WTC11 (cell line): ENCODE measurements at regions not wholly inside any gene's neighbourhood (a gene's known extent, or its start where the extent isn't known, plus 50 kb on each side); places are given as distances from the start of the nearest gene placed in this dataset.
A peak's percentile ranks its signal among the peaks of the same experiment; 100 is the strongest.

Experiments
- ATAC-seq: fragments of 200-7000 bp; cut with Tn5 transposase; 2 replicates; pipeline ENCODE4 v1.10.0; 2021; ENCODE audit warnings: mild to moderate bottlenecking, moderate library complexity
- CTCF ChIA-PET: fragments of 300-600 bp; sonication (Branson Sonifier 250); formaldehyde crosslinking; loops from one replicate; lab custom pipeline; 2021; ENCODE audit warnings: antibody characterized with exemption; lab: Charles Lee
- POLR2A ChIA-PET: fragments of 350-600 bp; sonication (Branson Sonifier 250); formaldehyde crosslinking; loops from one replicate; lab custom pipeline; 2021; ENCODE audit warnings: antibody characterized with exemption; lab: Charles Lee
- DNase-seq: peaks from one replicate; pipeline ENCODE4 v3.0.0; 2021; ENCODE audit warnings: low spot score
- H3K27ac Mint-ChIP-seq: 2 replicates; pipeline ENCODE4 v1.8.0; 2021; ENCODE audit warnings: mixed read lengths
- H3K27me3 Mint-ChIP-seq: 2 replicates; pipeline ENCODE4 v1.8.0; 2021; ENCODE audit warnings: low read depth, mild to moderate bottlenecking, moderate library complexity, mixed read lengths
- H3K36me3 Mint-ChIP-seq: 2 replicates; pipeline ENCODE4 v1.8.0; 2021; ENCODE audit warnings: mixed read lengths
- H3K4me1 Mint-ChIP-seq: 2 replicates; pipeline ENCODE4 v1.8.0; 2022; ENCODE audit warnings: mixed read lengths
- H3K4me3 Mint-ChIP-seq: 2 replicates; pipeline ENCODE4 v1.8.0; 2021; ENCODE audit warnings: mild to moderate bottlenecking, moderate library complexity, mixed read lengths
- H3K9me3 Mint-ChIP-seq: 2 replicates; pipeline ENCODE4 v1.8.0; 2021; ENCODE audit warnings: mixed read lengths
- ATF1 ChIP-seq: sonication (generic); formaldehyde crosslinking; IDR thresholded peaks from 2 replicates; pipeline ENCODE4 v1.8.1; 2023; ENCODE audit warnings: mild to moderate bottlenecking, moderate library complexity, missing genetic modification reagents
- CREM ChIP-seq: sonication (generic); formaldehyde crosslinking; IDR thresholded peaks from 2 replicates; pipeline ENCODE4 v1.8.1; 2022; ENCODE audit warnings: mild to moderate bottlenecking, missing genetic modification reagents, moderate library complexity
- E2F4 ChIP-seq: sonication (generic); formaldehyde crosslinking; IDR thresholded peaks from 2 replicates; pipeline ENCODE4 v1.8.1; 2022; ENCODE audit warnings: low read depth, mild to moderate bottlenecking, moderate library complexity, missing genetic modification reagents, borderline replicate concordance
- E2F5 ChIP-seq: sonication (generic); formaldehyde crosslinking; IDR thresholded peaks from 2 replicates; pipeline ENCODE4 v1.8.1; 2022; ENCODE audit warnings: mild to moderate bottlenecking, moderate library complexity, missing genetic modification reagents
- IRF2 ChIP-seq: sonication (generic); formaldehyde crosslinking; IDR thresholded peaks from 2 replicates; pipeline ENCODE4 v1.8.0; 2022; ENCODE audit warnings: low read depth, missing genetic modification reagents, borderline replicate concordance
- MXD4 ChIP-seq: fragments of 250-450 bp; sonication (Bioruptor Pico); IDR thresholded peaks from 2 replicates; pipeline ENCODE4 v1.8.0; 2021; ENCODE audit warnings: mild to moderate bottlenecking, moderate library complexity, borderline replicate concordance
- OVOL2 ChIP-seq: fragments of 250-450 bp; sonication (Bioruptor Pico); IDR thresholded peaks from 2 replicates; pipeline ENCODE4 v1.9.0; 2021; ENCODE audit warnings: mild to moderate bottlenecking, borderline replicate concordance
- ZBTB21 ChIP-seq: sonication (generic); formaldehyde crosslinking; IDR thresholded peaks from 2 replicates; pipeline ENCODE4 v1.8.1; 2023; ENCODE audit warnings: mild to moderate bottlenecking, missing genetic modification reagents, borderline replicate concordance
- ZNF512 ChIP-seq: sonication (generic); formaldehyde crosslinking; IDR thresholded peaks from 2 replicates; pipeline ENCODE4 v1.8.1; 2022; ENCODE audit warnings: missing genetic modification reagents, borderline replicate concordance
- TF ChIP-seq, protein P1 (sequence below): sonication (generic); formaldehyde crosslinking; conservative IDR thresholded peaks from 2 replicates; pipeline ENCODE4 v1.8.1; 2022; ENCODE audit warnings: mild to moderate bottlenecking, missing genetic modification reagents
- TF ChIP-seq, protein P2 (sequence below): fragments of 200-600 bp; IDR thresholded peaks from 2 replicates; pipeline ENCODE4 v1.8.0; 2022; ENCODE audit warnings: antibody characterized with exemption
- TF ChIP-seq, protein P3 (sequence below): sonication (generic); formaldehyde crosslinking; IDR thresholded peaks from 2 replicates; pipeline ENCODE4 v1.8.1; 2023; ENCODE audit warnings: mild to moderate bottlenecking, missing genetic modification reagents, borderline replicate concordance
- TF ChIP-seq, protein P4 (sequence below): sonication (generic); formaldehyde crosslinking; IDR thresholded peaks from 2 replicates; pipeline ENCODE4 v1.8.0; 2022; ENCODE audit warnings: missing genetic modification reagents
- TF ChIP-seq, protein P5 (sequence below): sonication (generic); formaldehyde crosslinking; IDR thresholded peaks from 2 replicates; pipeline ENCODE4 v1.8.1; 2023; ENCODE audit warnings: mild to moderate bottlenecking, missing genetic modification reagents

- H3K27me3 Mint-ChIP-seq, result no peaks in the 10 kb centered on the region
- POLR2A ChIA-PET, result no interaction called here
- no peak overlapping the region for H3K4me3 Mint-ChIP-seq
- H3K9me3 Mint-ChIP-seq, result peaks cover 21% of the 10 kb centered on the region
- H3K36me3 Mint-ChIP-seq, result 0 out of 2 replicates have a peak, but pooled peaks cover 2% of the 10 kb centered on the region
- no peak for TF ChIP-seq OVOL2
- no peak for TF ChIP-seq MXD4 (CRISPR knock-in tag)
- no peak for TF ChIP-seq E2F4 (CRISPR knock-in tag)
- TF ChIP-seq CREM, result no peak
- TF ChIP-seq, protein P1, sequence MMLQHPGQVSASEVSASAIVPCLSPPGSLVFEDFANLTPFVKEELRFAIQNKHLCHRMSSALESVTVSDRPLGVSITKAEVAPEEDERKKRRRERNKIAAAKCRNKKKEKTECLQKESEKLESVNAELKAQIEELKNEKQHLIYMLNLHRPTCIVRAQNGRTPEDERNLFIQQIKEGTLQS (CRISPR knock-in tag), result no peak
- no peak for TF ChIP-seq IRF2
- TF ChIP-seq, protein P2, sequence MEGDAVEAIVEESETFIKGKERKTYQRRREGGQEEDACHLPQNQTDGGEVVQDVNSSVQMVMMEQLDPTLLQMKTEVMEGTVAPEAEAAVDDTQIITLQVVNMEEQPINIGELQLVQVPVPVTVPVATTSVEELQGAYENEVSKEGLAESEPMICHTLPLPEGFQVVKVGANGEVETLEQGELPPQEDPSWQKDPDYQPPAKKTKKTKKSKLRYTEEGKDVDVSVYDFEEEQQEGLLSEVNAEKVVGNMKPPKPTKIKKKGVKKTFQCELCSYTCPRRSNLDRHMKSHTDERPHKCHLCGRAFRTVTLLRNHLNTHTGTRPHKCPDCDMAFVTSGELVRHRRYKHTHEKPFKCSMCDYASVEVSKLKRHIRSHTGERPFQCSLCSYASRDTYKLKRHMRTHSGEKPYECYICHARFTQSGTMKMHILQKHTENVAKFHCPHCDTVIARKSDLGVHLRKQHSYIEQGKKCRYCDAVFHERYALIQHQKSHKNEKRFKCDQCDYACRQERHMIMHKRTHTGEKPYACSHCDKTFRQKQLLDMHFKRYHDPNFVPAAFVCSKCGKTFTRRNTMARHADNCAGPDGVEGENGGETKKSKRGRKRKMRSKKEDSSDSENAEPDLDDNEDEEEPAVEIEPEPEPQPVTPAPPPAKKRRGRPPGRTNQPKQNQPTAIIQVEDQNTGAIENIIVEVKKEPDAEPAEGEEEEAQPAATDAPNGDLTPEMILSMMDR, result no peak
- TF ChIP-seq, protein P3, sequence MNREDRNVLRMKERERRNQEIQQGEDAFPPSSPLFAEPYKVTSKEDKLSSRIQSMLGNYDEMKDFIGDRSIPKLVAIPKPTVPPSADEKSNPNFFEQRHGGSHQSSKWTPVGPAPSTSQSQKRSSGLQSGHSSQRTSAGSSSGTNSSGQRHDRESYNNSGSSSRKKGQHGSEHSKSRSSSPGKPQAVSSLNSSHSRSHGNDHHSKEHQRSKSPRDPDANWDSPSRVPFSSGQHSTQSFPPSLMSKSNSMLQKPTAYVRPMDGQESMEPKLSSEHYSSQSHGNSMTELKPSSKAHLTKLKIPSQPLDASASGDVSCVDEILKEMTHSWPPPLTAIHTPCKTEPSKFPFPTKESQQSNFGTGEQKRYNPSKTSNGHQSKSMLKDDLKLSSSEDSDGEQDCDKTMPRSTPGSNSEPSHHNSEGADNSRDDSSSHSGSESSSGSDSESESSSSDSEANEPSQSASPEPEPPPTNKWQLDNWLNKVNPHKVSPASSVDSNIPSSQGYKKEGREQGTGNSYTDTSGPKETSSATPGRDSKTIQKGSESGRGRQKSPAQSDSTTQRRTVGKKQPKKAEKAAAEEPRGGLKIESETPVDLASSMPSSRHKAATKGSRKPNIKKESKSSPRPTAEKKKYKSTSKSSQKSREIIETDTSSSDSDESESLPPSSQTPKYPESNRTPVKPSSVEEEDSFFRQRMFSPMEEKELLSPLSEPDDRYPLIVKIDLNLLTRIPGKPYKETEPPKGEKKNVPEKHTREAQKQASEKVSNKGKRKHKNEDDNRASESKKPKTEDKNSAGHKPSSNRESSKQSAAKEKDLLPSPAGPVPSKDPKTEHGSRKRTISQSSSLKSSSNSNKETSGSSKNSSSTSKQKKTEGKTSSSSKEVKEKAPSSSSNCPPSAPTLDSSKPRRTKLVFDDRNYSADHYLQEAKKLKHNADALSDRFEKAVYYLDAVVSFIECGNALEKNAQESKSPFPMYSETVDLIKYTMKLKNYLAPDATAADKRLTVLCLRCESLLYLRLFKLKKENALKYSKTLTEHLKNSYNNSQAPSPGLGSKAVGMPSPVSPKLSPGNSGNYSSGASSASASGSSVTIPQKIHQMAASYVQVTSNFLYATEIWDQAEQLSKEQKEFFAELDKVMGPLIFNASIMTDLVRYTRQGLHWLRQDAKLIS (CRISPR knock-in tag), result no peak
- TF ChIP-seq E2F5 (CRISPR knock-in tag), result no peak
- TF ChIP-seq ATF1, result no peak
- no peak for TF ChIP-seq ZBTB21
- no peak for TF ChIP-seq ZNF512 (CRISPR knock-in tag)
- TF ChIP-seq, protein P4, sequence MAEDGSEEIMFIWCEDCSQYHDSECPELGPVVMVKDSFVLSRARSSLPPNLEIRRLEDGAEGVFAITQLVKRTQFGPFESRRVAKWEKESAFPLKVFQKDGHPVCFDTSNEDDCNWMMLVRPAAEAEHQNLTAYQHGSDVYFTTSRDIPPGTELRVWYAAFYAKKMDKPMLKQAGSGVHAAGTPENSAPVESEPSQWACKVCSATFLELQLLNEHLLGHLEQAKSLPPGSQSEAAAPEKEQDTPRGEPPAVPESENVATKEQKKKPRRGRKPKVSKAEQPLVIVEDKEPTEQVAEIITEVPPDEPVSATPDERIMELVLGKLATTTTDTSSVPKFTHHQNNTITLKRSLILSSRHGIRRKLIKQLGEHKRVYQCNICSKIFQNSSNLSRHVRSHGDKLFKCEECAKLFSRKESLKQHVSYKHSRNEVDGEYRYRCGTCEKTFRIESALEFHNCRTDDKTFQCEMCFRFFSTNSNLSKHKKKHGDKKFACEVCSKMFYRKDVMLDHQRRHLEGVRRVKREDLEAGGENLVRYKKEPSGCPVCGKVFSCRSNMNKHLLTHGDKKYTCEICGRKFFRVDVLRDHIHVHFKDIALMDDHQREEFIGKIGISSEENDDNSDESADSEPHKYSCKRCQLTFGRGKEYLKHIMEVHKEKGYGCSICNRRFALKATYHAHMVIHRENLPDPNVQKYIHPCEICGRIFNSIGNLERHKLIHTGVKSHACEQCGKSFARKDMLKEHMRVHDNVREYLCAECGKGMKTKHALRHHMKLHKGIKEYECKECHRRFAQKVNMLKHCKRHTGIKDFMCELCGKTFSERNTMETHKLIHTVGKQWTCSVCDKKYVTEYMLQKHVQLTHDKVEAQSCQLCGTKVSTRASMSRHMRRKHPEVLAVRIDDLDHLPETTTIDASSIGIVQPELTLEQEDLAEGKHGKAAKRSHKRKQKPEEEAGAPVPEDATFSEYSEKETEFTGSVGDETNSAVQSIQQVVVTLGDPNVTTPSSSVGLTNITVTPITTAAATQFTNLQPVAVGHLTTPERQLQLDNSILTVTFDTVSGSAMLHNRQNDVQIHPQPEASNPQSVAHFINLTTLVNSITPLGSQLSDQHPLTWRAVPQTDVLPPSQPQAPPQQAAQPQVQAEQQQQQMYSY (CRISPR knock-in tag), result no peak
- TF ChIP-seq, protein P5, sequence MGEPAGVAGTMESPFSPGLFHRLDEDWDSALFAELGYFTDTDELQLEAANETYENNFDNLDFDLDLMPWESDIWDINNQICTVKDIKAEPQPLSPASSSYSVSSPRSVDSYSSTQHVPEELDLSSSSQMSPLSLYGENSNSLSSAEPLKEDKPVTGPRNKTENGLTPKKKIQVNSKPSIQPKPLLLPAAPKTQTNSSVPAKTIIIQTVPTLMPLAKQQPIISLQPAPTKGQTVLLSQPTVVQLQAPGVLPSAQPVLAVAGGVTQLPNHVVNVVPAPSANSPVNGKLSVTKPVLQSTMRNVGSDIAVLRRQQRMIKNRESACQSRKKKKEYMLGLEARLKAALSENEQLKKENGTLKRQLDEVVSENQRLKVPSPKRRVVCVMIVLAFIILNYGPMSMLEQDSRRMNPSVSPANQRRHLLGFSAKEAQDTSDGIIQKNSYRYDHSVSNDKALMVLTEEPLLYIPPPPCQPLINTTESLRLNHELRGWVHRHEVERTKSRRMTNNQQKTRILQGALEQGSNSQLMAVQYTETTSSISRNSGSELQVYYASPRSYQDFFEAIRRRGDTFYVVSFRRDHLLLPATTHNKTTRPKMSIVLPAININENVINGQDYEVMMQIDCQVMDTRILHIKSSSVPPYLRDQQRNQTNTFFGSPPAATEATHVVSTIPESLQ (CRISPR knock-in tag), result no peak
- TF ChIP-seq, all 79 proteins: peak for 0
- ATAC-seq (peak; percentile 65), DNase-seq (no peak)
- H3K27ac Mint-ChIP-seq, result no peak overlapping the region; the same call in 1 of the 2 replicates
- CTCF ChIA-PET, result interaction anchor here (1.0 kb wide), 1 partner anchor 124 kb away, joined by 3 read pairs; no protein-coding TSS in a partner anchor
- H3K4me1 Mint-ChIP-seq, result peaks cover 16% of the 10 kb centered on the region
Observed at GRCh38 chr4:131430302-131430701, 1718.8 kb upstream of the PCDH10 start.
